GM19395 (cell line): ENCODE measurements at regions not wholly inside any gene's neighbourhood (a gene's known extent, or its start where the extent isn't known, plus 50 kb on each side); places are given as distances from the start of the nearest gene placed in this dataset.

Experiments used
- ATAC-seq: cut with Tn5 transposase; IDR thresholded peaks from one replicate; pipeline ENCODE4 v1.9.1; 2021; ENCODE audit warnings: mild to moderate bottlenecking, moderate library complexity; ENCODE audit not compliant: unreplicated experiment

DNA sequence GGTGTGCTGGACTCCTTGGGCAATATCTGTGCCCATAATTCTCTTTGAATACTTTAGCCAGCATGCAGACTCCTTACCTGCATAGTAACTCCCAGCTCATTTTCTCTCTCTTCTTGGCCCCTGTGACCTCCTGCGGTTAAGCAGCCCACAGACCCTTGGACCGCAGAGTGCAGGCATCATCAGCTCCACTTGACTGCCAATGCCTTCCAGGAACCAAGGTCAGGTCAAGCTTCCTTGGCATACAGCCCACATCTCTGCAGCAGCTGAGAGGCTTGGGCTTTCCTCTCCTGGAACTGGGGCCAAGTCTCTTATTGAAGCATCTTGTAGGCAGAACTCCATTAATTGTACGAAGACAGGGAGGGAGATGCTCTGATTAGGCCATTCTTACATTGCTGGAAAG is 130.1 kb upstream of the PIEZO2 start:
- ATAC-seq, result no peak

DNA sequence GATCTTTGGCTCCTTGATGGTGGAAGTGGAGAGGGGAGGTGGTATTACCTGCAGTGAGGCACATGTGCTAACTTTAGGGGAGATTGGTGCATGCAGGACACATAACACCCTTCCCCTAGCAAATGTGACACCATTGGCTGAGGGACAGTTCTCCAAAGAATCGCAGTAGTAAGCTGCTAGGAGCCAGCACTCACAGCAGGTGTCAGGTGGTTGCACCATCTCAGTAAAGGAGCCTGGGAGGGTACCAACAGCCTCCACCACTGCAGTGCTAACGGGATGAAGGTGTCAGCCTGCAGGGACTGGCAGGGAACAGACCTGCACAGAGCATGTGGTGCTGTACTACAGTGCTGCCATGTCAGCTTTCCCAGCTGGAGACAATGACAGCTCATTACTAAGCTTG is 127.3 kb upstream of the PIEZO2 start:
- no peak for ATAC-seq

GRCh38 chr18:11274144-11274794 is 124.9 kb upstream of the PIEZO2 start:
- no peak for ATAC-seq

DNA sequence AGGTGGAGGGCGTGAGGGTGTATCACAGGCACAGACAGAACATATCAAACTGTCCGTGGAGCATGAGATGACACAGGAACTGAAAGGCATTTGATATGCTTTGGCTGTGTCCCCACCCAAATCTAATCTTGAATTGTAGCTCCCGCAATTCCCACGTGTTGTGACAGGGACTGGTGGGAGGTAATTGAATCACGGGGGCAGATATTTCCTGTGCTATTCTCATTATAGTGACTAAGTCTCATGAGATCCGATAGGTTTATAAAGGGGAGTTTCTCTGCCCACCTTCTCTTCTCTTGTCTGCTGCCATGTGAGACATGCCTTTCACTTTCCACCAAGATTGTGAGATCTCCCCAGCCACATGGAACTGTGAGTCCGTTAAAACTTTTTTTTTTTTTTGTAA is 123.1 kb upstream of the PIEZO2 start:
- ATAC-seq, result no peak

DNA sequence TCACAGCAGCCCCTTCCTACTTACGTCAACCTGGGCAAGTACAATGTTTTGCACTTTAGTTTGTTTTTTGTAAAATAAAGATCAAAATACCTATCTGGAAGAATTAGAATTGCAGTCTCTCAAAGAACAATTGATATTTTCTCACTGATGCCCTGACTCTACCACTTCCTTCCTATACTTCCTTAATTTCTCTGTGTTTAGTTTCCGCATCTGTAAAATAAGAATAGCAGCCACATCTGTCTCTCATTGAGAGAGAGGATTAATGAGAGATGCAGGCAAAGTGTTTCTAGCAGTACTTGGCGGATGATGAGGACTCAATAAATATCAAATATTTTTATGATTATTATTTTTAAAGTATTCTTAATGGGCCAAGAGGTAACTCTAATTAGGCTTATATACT is 122.6 kb upstream of the PIEZO2 start:
- no peak for ATAC-seq

DNA sequence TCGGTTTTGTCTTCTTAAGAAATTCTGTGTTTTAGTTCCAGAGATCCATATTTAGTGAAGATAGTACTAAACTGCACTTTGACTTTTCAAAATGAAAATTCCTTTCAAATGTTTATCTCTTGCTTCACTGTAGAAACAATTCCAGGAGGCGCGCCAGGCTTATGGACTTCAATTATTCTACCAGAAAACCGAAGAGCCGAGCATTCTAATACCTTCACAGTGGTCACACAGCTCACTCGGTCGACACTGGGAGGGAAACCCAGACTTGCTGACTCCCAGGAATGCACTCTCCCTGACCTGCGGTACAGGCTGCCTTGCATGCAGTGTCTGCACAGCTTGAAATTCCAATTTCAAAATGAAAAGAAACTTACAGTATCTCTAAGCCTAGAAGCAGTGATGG is 119.9 kb upstream of the PIEZO2 start:
- ATAC-seq, result no peak

DNA sequence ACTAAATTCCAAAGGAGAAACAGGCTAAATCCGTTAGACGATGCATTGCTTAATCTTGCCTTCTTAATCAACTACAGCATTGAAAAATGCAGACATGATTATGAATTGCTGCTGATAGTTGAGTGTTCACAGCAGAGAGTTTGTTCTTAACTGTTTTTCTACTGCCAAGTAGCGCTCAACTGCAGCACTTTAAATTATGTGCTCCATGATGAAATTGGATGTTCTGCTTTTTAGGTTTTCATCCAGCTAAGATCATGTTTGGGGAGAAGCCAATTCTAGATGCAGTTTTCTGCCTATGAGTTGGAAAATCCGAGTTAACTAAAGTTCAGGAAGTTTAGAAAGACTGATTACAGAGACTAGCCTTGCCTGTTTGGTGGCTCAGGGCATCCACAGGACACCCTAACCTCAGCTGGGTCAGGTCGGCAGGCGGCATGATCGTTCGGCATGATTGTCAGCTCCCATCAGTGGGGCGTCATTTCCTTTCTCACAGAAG is 119.4 kb upstream of the PIEZO2 start:
- no peak for ATAC-seq

- ATAC-seq, result no peak
Measured at GRCh38 chr18:11268153-11268552, 118.8 kb upstream of the PIEZO2 start.

DNA sequence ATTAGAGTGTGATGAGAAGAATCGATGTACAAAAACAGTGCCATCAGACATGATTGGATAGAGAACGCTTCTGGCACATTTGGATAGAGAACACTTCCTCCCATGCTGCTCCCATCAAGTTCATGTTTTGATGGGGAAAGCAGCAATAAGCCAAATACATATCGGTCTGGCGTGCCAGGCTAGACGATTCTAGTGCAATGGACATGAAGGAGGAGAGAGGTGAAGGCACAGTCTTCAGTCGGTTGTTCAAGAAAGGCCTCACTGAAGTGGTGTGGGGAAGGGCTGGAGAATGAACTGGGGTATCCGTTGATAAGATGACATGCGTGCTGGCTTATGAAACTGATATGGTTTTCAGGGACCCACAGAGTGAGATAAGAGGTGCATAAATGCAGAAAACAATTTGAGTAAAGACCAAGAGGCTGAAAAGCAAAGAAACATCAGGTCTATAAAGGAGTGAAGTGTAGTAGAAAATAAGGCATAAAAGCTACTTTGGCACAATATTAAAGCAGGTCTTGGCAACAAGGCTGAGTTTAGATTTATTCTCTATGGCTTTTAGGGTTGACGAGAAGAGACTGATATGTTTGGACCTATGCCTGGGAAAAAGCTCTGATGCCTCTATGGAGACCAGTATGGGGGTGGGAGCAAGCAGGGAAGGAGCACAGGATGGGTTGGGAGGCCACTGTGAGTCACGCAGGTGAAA is 117.6 kb upstream of the PIEZO2 start:
- no peak for ATAC-seq

GRCh38 chr18:11261486-11261885 is 112.1 kb upstream of the PIEZO2 start:
- ATAC-seq, result no peak

- no peak for ATAC-seq
Measured at GRCh38 chr18:11260961-11261461, 111.6 kb upstream of the PIEZO2 start.

GRCh38 chr18:11259469-11260150 is 110.2 kb upstream of the PIEZO2 start:
- ATAC-seq, result no peak

DNA sequence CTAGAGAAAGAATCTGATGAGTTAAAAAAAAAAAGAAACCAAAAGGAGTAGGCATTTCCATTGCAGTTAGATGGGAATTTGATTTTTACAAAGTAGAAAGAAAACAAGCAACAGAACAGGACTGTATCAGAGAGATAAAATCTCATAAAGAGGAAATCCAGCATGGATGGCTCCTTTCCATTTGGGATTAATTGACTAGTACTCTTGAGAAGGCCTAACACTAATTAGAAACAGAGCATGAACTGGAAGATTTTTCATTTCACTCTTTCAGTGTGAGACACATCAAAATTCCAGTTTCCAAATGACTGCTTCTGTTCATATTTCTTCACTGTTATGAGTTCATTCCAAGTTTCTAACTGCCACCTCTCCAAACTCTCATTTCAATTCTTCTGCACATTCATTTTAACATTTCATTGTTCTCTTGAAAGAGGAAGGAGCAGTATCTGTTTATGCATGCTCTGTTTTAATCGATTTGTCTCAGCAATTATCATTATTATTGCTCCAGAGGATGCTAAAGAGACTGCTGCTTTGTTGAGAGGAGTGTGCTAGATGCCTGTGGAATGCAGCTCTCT is 108.8 kb upstream of the PIEZO2 start:
- no peak for ATAC-seq

DNA sequence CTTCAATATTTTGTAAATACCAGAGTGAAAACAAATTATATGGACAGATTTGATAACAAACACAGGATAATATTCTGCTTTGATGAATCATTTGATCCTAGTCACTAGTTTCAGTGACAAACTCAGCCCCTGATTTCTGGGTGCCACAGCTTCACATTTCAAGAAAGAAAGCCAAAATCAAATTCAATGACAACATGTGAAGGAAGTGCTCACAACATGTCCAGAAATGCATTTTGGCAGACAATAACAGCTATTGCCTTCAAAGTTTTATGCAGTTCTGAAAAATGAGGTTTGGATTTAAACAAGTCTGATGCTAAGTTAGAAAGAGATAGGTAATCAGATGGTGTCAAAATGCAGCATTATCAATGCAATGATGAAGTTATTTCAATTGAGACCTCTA is 106.9 kb upstream of the PIEZO2 start:
- ATAC-seq, result no peak

GRCh38 chr18:11251891-11252270 is 102.5 kb upstream of the PIEZO2 start:
- ATAC-seq, result no peak

GRCh38 chr18:11251229-11251890 is 102.0 kb upstream of the PIEZO2 start:
- ATAC-seq, result no peak

DNA sequence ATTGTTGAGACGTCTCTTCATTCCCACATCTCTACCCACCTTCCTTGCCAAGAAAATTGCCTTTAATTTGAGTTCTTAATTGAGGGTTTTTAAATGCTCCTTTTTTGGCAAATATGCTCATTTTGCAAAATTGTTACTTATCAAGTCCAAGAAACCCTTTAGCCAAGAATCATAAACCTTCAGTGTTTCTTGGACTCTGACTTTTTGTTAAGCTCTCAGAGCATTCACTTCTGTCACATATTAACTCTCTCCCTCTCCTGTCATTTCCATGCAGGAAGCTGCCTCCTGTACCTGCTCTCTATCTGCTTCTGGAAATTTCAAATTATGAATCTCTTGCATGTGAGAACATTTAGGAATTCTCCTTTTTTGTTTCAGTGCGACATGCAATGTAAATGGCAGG is 100.0 kb upstream of the PIEZO2 start:
- ATAC-seq, result no peak

DNA sequence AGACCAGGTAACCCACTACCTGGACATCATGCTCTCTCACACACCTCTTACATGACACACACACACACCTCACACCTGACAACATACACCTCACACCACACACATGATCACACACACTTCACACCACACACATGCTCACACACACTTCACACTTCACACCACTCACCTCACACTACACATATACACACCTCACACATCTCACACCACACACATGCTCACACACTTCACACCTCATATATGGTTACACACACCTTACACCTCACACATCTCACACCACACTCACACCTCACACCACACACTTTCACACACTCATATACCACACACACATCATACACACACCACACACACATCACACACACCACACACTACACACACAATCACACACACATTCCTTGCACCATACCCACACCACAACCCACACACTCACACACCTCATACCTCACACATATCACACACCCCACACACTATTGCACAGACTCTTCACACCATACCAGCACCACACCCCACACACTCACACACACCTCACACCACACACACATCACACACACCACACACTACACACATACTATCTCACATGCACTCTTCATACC is 98.1 kb upstream of the PIEZO2 start:
- no peak for ATAC-seq

GRCh38 chr18:11246495-11247300 is 97.3 kb upstream of the PIEZO2 start:
- no peak for ATAC-seq

GRCh38 chr18:11245879-11246278 is 96.5 kb upstream of the PIEZO2 start:
- no peak for ATAC-seq
